ENCODE measurements at regions not wholly inside any gene's neighbourhood (a gene's known extent, or its start where the extent isn't known, plus 50 kb on each side); places are given as distances from the start of the nearest gene placed in this dataset.

- Histone ChIP-seq H3K27ac (peak overlapping the region in 1 of 12 donors; percentile 90), H3K27me3 (no peaks in the 10 kb centered on the region), H3K4me3 (no peak overlapping the region), H3K9me3 (no peaks in the 10 kb centered on the region), H3K36me3 (no peaks in the 10 kb centered on the region), H3K4me1 (peaks cover 0 to 62% (median 0%) of the 10 kb centered on the region in 12 donors)
- TF ChIP-seq CTCF (IDR thresholded peaks at IDR 0.05): no peak
- no peak for TF ChIP-seq POLR2A (IDR thresholded peaks at IDR 0.05)
- ATAC-seq: no peak
- WGBS, 4 donors: 85 to 96% (median 93%) methylated on average over 10 of the region's 10 CpGs
- intact Hi-C loops (cut with DNase I): no loop called here
- no peak for DNase-seq
These were observed 54.7 kb upstream of the CAB39 start for GRCh38 chr2:230657906-230658305.

- 57 to 88% (median 79%) methylated on average over 1 of the region's 1 CpG for WGBS, 4 donors
- ATAC-seq: no peak
These were observed 54.1 kb upstream of the CAB39 start for GRCh38 chr2:230658577-230658876.

GRCh38 chr2:230658877-230659652 is 53.6 kb upstream of the CAB39 start:
- H3K27ac ChIP-seq: peak overlapping the region in 5 of 12 donors; percentile 5 to 90 (median 39)
- peaks cover 0 to 74% (median 0%) of the 10 kb centered on the region in 12 donors for H3K4me1 ChIP-seq

More at GRCh38 chr2:230658577-230658876, 54.1 kb upstream of the CAB39 start:
- intact Hi-C loops (cut with DNase I): no loop called here
- TF ChIP-seq CTCF (IDR thresholded peaks at IDR 0.05) (no peak), POLR2A (IDR thresholded peaks at IDR 0.05) (no peak)
- Histone ChIP-seq H3K4me3 (peak overlapping the region in 1 of 12 donors; percentile 26), H3K4me1 (peaks cover 0 to 69% (median 0%) of the 10 kb centered on the region in 12 donors), H3K27ac (peak overlapping the region in 2 of 12 donors; percentile 5 to 90), H3K36me3 (no peaks in the 10 kb centered on the region), H3K27me3 (no peaks in the 10 kb centered on the region), H3K9me3 (no peaks in the 10 kb centered on the region)
- DNase-seq: no peak

More at GRCh38 chr2:230658877-230659652, 53.6 kb upstream of the CAB39 start:
- H3K4me3 ChIP-seq: peak overlapping the region in 1 of 12 donors; percentile 26
- H3K27me3 ChIP-seq: no peaks in the 10 kb centered on the region
- H3K9me3 ChIP-seq: no peaks in the 10 kb centered on the region
- DNase-seq: no peak
- no peak for ATAC-seq
- 79 to 86% (median 83%) methylated on average over 11 of the region's 11 CpGs for WGBS, 4 donors
- no peaks in the 10 kb centered on the region for H3K36me3 ChIP-seq
- TF ChIP-seq POLR2A (IDR thresholded peaks at IDR 0.05) (no peak), CTCF (IDR thresholded peaks at IDR 0.05) (no peak)
- intact Hi-C loops (cut with DNase I): no loop called here

Data from heart left ventricle (tissue), 16 donors.